Ovary (tissue), 3 donors: ENCODE measurements at regions not wholly inside any gene's neighbourhood (a gene's known extent, or its start where the extent isn't known, plus 50 kb on each side); places are given as distances from the start of the nearest gene placed in this dataset.

Experiments
- EP300 ChIP-seq: sonication (generic); formaldehyde crosslinking; IDR thresholded peaks from one replicate; pipeline ENCODE4 v1.6.1; 2017; ENCODE audit warnings: antibody characterized with exemption
- POLR2A ChIP-seq: fragments of 450-650 bp; IDR thresholded peaks from one replicate; pipeline ENCODE4 v1.6.1; 2017; ENCODE audit warnings: antibody characterized with exemption, mild to moderate bottlenecking, moderate library complexity
- TF ChIP-seq, protein P1 (sequence below), 3 donors: fragments of 450-650 bp in 2 of 3; fragments of 200-600 bp in 1 of 3; IDR thresholded peaks; one replicate each; pipeline versions ENCODE4 v1.5.1 to v1.8.0; 2016 to 2022; ENCODE audit warnings: antibody characterized with exemption in 3 of 3, mild to moderate bottlenecking in 1 of 3
- donor health status: DM: no; HTN: no; CAD: no.

DNA sequence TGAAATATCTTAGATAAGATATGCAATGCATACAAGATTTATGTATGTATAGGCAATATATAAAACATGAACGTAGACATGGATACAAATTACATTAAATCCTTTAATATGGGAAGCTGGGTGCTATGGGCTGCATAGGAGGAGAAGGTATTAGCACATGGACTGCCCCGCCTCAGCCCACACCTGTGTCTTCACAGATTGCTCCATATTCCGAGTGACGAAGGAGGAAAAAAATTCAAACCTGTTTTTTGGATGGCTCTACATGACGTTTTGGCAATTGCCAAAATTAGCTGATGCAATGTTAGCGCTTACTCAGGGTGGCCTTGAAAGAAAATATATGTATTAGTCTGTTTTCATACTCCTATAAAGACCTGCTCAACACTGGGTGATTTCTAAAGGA is 223.4 kb upstream of the SLCO3A1 start:
- TF ChIP-seq, protein P1, sequence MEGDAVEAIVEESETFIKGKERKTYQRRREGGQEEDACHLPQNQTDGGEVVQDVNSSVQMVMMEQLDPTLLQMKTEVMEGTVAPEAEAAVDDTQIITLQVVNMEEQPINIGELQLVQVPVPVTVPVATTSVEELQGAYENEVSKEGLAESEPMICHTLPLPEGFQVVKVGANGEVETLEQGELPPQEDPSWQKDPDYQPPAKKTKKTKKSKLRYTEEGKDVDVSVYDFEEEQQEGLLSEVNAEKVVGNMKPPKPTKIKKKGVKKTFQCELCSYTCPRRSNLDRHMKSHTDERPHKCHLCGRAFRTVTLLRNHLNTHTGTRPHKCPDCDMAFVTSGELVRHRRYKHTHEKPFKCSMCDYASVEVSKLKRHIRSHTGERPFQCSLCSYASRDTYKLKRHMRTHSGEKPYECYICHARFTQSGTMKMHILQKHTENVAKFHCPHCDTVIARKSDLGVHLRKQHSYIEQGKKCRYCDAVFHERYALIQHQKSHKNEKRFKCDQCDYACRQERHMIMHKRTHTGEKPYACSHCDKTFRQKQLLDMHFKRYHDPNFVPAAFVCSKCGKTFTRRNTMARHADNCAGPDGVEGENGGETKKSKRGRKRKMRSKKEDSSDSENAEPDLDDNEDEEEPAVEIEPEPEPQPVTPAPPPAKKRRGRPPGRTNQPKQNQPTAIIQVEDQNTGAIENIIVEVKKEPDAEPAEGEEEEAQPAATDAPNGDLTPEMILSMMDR (IDR thresholded peaks at IDR 0.05), result no peak
- TF ChIP-seq EP300 (no peak), POLR2A (no peak)
